ENCODE measurements at regions not wholly inside any gene's neighbourhood (a gene's known extent, or its start where the extent isn't known, plus 50 kb on each side); places are given as distances from the start of the nearest gene placed in this dataset.
"Not testable (repeated sequence)": the region's sequence is repeated elsewhere in the genome, so short reads cannot be mapped to it uniquely, and the experiment has no call there.

DNA sequence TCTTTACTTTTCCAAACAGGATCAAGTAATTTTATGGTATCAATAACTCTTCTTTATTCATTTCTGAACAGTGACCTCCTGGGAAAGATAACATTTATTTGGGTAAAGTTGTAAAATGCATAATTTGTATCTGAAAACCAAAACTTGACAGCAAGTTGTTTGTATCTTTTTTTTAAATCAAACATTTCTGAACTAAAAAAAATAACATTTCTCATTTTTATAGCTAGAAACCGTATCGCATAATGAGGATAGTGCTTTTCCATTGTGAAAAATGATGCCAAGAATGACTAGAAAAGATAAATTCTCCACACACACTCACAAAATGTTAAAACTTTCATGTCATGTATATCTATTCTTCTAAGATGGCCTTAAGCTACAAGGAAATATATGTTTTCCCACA, 578.2 kb downstream of the RIT2 start:
- DNase-seq (ENCODE audit: low spot score): no peak

DNA sequence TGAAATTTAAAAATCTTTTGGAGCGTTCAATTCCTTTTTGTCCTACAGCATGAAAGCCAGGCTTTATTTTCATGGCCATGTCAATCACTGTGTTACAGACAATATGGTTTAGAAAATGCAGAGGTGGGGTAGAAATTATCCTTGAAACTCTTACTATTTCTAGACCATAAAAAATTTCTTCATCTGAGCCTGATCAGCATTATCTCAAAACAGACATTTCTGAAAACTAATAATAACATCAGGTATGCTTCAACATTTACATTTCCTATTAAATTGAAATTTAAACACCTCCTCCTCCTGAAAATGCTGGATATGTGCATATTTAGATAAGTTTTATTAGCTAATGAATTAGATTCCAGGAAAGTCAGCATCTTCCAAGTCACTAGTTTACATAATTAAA, 570.6 kb downstream of the RIT2 start:
- DNase-seq (ENCODE audit: low spot score): no peak

DNA sequence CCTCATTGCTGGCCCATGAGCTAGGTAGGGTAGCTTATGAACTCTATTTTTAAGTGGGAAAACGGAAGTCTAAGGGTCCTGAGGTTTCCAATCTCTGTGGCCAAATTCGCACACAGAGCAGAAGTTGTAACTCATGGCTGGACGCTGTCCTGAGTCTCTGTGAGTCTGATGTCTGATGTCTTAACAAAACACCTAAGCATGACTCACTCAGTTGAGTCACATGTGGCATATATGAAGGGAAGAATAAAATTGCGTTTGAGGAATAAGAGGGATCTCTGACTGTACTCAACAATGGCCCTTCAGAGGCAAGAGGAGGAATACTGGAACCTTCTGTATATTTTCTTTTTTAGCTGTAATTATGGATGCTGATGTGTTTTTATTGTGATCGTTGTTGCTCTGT, 569.7 kb downstream of the RIT2 start:
- DNase-seq (ENCODE audit: low spot score): no peak

DNA sequence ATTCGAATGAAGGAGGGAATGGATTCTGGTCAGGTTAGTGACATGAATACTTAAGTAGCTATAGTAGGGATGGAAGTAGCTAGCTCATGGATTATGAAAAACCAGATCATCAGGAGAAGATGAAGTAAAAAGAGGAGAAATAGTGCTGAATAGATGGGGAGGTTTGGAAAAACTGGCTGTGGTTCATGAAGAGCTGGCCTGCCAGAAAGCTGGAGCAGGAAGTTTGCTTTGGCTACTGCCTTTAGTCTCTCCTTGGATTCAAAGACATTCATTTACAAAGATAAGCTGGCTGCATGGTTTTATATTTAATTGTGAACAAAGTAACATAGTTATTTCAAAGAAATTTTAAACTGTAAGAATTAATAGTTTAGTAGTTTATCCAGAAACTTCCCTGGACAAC, 567.0 kb downstream of the RIT2 start:
- no peak for DNase-seq (ENCODE audit: low spot score)

DNA sequence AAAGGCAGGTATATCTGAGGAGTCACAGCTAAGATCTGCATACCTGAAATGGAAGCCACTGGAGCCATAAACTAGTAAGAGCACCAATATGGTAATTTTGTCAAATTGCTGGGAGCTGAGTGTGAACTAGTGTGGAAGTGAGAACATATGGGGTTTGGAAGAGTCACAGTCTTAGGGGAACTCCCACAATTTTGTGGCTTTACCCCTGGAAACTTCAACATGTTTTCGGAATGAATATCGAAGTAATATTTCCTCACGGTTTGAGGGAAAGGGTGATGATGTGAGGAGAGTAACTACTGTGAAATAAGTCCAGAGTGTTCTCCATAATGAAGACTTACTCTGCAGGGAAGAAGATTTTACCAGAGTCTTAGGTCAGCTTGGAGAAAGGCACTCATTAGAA, 565.9 kb downstream of the RIT2 start:
- DNase-seq (ENCODE audit: low spot score): no peak

DNA sequence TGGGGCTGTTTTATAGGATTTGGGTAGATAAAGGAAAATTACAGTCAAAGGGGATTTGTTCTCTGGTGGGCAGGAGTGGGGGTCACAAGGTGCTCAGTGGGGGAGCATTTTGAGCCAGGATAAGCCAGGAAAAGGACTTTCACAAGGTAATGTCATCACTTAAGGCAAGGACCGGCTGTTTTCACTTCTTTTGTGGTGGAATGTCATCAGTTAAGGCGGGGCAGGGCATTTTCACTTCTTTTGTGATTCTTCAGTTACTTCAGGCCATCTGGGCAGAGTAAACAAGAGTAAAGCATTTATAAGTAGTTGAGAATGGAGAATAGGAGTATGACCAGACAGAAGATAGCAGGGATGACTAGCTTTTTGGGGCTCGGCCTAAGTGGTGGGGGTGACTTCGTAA, 562.9 kb downstream of the RIT2 start:
- DNase-seq (ENCODE audit: low spot score): not testable (repeated sequence)

DNA sequence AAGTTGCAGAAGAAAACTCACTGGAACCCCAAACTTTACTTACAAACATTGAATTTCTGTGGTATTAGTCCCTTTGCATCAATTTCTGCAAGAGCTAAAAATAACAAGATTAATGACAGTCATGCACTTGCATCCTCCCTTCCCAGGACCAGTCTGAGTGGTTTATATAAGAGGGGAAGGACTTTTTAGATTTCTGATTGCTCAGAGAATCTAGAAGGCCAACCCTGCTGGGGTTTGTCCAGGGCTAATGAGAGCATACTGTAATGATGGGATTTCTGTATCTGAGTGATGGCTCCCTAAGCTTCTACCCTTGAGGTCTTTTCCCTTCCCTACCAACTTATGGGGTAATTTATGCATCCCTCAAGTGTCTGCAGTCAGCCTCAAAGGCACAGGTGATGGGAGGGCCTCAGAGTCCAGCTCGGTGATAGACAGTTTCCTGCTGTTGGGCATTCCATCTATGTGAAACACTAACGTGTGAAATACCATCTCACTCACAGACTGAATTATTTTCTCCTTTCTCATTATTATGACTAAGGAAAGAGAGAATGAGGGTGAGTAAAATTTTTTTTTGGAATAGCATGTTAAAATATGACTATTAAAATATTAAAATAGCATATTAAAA, 556.3 kb downstream of the RIT2 start:
- no peak for DNase-seq (ENCODE audit: low spot score)

DNA sequence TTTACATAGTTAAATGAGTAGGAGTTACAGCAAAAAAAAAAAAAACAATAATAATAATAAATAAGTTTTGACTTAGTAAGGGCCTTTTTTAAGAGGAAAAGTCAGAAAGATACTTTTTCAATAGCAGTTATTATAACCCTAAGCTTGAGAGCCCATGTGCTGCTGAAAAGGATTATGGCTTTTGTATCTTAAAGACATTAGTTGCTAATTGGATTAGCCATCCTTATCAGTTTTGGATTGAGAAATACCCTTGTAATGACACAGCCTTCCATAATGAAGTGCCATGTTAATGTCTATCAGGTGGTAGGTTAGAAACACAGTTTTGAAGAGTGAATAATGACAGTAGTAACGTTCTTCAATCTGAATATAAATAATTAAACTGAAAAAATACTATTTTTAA, 554.0 kb downstream of the RIT2 start:
- no peak for DNase-seq (ENCODE audit: low spot score)

DNA sequence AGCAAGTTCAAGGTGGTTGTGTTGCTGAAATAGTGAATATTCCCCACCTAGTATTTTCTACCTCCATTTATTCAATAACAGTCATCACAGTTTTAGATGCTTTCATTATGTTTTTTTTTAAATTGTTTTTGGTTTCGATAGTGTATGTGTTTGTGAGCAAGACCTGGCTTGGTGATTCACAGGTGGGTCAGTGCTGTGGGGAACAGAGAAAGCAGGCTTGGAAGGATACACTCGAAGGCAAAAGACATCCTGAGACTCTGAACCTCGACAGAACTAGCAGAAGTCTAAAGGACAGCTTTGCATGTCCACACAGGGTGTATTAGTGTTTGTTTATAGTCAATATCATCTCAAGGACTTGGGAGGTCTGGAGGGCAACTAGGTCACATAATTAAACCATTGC, 551.5 kb downstream of the RIT2 start:
- DNase-seq (ENCODE audit: low spot score): no peak

DNA sequence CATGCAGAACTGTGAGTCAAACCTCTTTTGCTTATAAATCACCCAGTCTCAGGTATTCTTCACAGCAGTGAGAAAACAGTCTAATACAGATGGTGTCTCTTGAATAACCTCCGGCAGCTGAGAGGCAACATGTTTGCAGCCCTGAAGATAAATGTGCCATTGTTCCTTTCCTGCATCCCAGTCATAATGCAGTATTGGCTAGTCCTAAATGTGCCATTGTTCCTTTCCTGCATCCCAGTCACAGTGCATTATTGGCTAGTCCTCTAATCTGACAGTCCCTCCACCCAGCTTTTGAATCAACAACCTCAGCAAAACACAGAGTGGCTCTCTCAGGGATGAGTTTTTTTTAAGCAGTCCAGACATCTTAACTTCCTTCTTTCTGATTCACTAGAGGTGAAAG, 550.7 kb downstream of the RIT2 start:
- no peak for DNase-seq (ENCODE audit: low spot score)

DNA sequence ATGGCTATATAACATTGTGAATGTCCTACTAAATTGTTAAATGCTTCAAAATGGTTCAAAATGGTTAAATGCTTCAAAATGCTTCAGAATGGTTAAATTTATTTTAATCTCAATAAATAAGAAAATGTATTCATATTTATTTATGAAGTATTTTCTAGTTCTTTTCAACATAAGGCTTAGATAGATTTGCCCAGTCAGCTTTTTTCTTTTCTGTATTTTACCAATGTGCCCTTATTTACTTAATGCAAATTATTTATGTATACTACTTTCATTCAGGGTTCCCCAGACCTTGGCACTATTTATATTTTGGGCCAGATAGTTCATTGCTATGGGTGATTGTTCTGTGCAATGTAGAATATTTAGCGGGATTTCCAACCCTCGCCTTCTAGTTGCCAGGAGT, 546.7 kb downstream of the RIT2 start:
- no peak for DNase-seq (ENCODE audit: low spot score)

DNA sequence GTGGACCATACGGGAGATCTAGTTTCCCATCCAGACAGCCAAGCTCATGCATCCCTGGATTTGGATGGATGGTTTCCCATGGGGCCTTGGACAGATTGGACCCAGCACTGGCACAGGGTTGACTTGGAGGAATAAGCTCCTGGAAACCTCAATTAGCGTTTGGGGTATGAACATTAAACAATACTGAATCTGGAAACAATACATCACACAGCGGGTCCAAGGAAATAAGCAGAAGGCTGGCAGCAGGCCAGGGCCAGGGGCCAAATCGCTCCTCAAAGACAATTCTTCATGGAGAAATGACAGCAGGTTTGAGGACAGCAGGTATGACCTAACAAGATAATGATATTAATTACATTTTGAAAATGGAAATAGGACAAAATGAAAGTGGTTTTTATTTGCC, 540.6 kb downstream of the RIT2 start:
- no peak for DNase-seq (ENCODE audit: low spot score)

DNA sequence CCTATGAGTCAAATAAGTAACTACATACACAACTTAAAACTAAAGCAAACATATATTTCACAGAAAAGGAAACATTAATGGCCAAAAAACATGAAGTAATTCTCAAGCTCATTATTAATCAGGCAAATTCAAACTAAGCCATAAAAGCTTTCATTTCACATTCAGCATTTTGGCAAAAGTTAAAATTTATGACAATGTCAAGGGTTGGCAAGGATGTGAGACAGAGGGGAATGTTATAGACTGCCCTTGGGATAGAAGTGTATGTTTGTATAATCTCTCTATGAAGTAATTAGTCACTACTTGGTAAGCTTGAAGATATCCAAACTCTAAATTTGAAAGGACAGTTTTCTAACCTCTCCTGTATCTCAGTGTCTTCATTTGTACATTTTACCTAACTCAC, 539.4 kb downstream of the RIT2 start:
- DNase-seq (ENCODE audit: low spot score): no peak

DNA sequence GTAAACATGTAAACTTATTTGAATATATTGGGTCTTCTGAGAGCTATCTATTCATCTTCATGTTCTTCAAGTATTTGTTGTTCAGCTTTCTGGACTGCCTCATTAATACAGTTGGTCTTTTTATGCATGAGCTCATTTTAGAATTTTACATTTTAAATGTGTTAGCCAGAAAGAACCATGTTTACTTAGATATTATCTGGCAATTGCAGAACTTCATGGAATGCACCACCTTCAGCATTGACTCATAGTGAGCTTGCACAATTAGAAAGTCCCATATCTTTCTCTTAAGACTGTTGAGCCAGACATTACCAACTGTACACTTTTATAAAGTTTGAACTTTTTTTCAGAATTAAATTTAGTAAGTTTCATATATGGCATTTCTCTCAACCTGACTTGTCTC, 536.7 kb downstream of the RIT2 start:
- no peak for DNase-seq (ENCODE audit: low spot score)

DNA sequence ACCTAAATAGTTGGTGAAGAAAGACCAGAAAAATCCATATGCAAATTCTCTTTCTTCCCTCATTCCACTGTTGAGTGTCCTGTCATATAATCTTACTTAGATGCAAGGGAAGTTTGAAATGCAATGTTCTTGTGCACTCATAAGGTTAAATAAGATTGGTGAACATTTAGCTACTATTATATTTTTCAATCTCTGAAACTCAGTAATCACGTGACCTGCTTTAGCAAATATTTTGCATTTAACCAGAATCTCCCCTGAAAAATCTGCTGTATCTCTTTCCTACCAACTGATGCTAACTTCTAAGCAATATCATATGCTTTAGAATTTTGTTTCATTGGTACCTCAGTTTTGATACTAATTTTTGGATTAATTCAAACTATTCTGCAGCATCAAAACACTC, 533.2 kb downstream of the RIT2 start:
- no peak for DNase-seq (ENCODE audit: low spot score)

DNA sequence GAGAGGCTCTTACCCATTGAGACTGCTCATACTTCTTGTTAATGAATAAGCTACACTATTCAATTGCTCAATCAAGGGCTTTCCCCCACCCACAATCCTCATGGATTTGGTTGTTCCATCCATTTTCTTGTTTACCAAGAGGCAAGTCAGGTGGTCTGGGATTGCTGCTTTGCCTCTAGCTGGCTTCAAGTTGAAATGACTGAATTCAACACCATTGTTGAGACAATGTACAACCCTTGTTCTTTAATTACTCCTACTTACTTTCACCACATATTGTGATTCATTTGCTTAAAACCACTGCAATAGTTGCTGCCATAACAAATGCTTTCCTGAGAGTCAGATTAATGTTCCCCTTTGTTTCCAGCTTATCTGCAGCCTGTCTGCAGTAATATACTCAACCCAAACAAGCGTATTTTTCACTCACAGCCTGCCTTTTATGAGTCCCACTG, 532.2 kb downstream of the RIT2 start:
- no peak for DNase-seq (ENCODE audit: low spot score)

DNA sequence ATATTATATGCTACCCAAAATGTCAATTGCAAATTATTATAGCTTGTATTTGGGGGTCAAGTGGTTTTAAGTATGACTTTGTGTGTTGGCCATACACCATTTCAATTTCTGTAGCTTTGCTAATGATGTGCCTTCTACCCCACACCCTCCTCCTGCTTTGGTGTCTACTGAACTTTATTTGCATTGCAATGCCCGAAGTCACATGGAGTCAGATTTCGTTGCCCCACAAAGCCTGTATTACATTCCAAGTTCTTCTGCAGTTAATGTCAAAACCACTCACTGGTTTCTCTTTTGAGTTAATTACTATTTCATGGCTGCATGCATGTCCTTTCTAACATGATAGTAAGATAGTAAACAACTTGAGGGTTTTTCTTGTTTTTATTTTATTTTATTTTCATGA, 528.9 kb downstream of the RIT2 start:
- DNase-seq (ENCODE audit: low spot score): no peak

DNA sequence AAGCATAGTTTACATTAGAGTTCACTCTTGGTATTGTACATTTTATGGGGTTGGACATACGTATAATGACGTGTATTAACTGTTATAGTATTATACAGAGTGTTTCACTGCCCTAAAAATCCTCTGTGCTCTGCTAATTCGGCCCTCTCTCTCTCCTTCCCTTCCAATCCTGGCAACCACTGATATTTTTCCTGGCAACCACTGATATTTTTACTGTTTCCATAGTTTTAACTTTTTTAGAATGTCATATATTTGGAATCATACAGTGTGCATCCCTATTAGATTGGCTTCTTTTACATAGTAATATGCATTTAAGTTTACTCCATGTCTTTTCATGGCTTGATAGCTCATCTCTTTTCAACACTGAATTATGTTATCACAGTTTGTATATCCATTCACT, 526.7 kb downstream of the RIT2 start:
- no peak for DNase-seq (ENCODE audit: low spot score)

DNA sequence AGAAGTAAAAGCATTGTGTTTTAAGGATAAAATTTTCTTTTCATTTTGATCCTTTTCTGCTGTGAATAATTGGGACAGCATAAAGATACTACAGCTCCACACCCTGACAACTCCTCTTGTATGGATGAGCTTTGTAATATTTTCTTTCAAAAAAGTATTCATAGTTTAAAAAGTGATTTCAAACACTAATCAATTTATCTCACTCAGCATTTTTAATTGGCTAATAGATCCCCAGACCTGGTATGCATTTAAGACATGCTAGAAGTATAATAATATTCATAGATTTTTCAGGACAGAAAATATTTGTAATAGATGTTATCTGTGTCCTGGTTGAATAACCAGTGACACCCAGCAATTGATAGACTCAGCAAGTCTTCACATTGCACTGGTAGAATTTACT, 510.7 kb downstream of the RIT2 start:
- DNase-seq (ENCODE audit: low spot score): no peak

DNA sequence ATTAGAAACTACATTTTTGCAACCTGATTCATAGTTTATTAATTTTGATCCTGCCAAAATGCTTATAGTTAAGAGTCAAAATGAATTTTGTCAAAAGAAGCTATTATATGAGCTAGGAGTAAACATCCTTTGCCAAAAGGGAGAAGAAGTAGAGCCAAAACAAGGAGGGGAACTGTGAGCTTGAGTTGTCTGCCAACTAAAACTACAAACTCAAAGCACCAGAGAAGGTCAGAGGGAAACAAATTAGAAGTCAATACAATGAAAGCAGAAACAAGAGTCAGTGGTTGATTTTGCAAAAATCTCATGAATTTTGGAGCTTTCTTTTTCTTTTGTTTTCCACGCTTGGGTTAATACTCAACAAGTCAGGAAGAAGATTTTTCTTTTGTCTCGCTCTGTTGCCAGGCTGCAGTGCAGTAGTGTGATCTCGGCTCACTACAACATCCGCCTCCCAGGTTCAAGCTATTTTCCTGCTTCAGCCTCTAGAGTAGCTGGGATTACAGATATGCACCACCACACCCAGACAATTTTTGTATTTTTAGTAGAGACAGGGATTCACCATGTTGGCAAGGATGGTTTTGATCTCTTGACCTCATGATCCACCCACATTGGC, 508.5 kb downstream of the RIT2 start:
- DNase-seq (ENCODE audit: low spot score): no peak

DNA sequence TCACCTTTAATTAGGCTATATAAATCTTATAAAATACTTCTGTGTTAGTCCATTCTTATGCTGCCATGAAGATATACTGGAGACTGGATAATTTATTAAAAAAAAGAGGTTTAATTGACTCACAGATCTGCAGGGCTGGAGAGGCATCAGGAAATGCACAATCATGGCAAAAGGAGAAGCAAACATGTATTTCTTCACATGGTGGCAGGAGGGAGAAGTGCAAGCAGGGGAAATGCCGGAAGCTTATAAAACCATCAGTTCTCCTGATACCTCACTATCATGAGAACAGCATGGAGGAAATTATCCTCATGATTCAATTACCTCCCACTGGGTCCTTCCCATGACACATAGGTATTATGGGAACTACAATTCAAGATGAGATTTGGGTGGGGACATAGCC, 504.4 kb downstream of the RIT2 start:
- DNase-seq (ENCODE audit: low spot score): no peak

DNA sequence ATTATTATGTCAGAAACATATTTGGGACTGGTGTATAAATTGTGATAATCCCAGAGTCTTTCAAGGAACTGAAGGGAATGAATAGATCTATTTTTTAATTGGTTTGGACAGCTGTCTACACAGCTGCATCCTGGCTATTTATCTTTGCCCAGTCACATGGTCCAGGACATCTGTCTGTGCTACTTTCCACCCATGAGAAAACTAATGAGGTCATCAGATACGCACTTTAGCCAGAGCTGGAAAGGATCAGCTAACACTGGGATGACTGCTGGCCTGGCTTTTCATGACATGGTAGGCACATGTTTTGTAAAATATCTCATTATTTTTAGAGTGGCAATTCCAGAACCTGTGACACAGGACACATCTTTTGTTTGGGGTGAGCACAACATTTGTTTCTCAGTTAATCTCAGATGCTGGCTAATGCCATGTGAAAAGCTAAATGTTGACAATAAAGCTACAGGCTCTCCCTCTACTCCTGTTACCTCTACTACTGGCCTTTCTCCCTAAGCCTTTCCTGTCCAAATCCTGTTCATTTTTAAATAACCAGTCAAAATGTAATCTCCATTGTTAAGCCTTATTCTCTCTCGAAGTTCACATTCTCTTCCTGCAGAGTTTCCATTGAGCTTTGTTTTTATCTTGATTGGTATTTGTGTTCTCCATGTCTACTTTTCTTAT, 500.7 kb downstream of the RIT2 start:
- DNase-seq (ENCODE audit: low spot score): no peak

DNA sequence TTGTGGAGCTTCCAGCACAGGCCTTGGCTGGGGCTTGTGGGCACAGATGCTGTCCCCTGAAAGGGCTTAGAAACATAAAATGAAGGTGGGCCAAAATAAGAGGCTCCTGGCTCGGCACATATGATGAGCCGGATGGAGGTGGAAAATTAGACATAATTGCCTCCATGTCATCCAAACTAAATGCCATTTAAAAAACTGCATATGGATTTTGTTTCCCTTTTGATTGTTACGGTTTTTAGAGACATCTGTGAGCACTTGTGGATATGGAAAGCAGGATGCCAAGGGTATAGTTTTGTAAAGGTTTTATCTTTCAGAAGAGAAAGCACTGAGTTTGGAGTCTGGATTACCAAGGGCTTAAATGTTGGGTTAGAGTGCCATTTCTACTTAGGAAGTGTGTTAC, 498.3 kb downstream of the RIT2 start:
- DNase-seq (ENCODE audit: low spot score): no peak

DNA sequence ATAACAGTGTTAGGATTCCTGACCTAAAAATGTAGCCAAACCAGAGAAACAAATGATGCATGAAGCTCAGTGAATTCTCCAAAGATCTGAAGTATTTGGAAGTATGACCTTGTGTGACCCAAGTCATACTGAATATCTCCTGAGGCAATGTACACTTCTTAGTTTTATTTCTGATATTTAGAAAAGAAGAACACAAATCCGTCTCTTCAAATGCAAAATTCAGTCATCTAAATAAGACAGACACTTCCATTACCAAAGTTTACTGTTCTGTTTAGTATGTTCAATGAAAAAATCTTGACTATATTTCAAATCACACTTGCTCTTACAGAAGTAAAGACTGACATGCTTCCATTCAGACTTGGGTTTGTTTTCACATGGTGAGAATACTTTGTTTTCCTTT, 495.7 kb downstream of the RIT2 start:
- DNase-seq (ENCODE audit: low spot score): no peak
